ENCODE measurements at regions not wholly inside any gene's neighbourhood (a gene's known extent, or its start where the extent isn't known, plus 50 kb on each side); places are given as distances from the start of the nearest gene placed in this dataset.

DNA sequence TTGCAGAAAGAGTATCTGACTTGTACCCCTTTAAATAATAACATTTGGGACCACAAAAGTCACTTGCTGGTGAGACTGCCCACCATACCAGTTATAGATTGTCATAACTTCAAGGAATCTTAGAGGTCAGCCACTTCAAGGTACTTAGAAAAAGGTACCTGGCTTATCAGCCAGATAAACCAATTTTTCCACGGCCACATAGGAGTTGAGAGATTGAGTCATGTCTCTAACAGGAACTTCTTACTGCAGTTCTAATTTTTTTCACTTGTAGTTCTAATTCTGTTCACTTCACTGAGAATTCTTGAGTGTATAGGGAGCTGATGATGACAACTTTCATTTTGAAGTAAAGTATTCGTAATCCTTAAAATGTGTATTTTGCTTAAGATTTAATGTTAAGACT lies 317.1 kb upstream of the CBLB start:
- Histone ChIP-seq H2AFZ (ENCODE audit: insufficient read depth, low read length, poor library complexity) (no peak overlapping the region), H3K36me3 (ENCODE audit: control insufficient read depth in 1 of 2, insufficient read depth in 2 of 2, low read length in 2 of 2) (no peaks in the 10 kb centered on the region), H3K9ac (ENCODE audit: low read length) (no peak overlapping the region), H3K4ac (ENCODE audit: low read depth, low read length) (no peak overlapping the region), H3K27ac (ENCODE audit: low read depth, low read length) (no peak overlapping the region), H2BK120ac (ENCODE audit: insufficient read depth, low read length, poor library complexity) (no peak overlapping the region), H3K79me1 (ENCODE audit: low read length) (no peaks in the 10 kb centered on the region), H4K8ac (ENCODE audit: low read depth, low read length) (no peak overlapping the region), H4K91ac (ENCODE audit: low read depth, low read length) (no peak overlapping the region), H2BK5ac (ENCODE audit: low read depth, low read length, poor library complexity) (no peak overlapping the region), H2AK5ac (ENCODE audit: low read length) (no peak overlapping the region), H3K18ac (ENCODE audit: low read length) (no peak overlapping the region), H2BK12ac (ENCODE audit: low read length) (no peak overlapping the region), H3K4me3 (ENCODE audit: low read depth, low read length) (no peak overlapping the region), H3K4me1 (ENCODE audit: control insufficient read depth in 1 of 2, insufficient read depth in 2 of 2, low read length in 2 of 2) (no peaks in the 10 kb centered on the region), H4K12ac (ENCODE audit: low read depth, low read length) (no peak overlapping the region), H3K9me3 (ENCODE audit: insufficient read depth, low read depth, low read length) (no peaks in the 10 kb centered on the region), H3K23ac (ENCODE audit: low read length) (no peak overlapping the region), H3K79me2 (ENCODE audit: control insufficient read depth, insufficient read depth, low read length, poor library complexity) (no peaks in the 10 kb centered on the region), H3K27me3 (ENCODE audit: insufficient read depth, low read length) (no peaks in the 10 kb centered on the region), H3K14ac (ENCODE audit: low read length) (no peak overlapping the region), H3K4me2 (ENCODE audit: low read length) (no peak overlapping the region)
- no CpG with 5 or more reads among the region's 2 CpGs for WGBS (ENCODE audit: extremely low coverage, insufficient coverage, insufficient read length)
- DNase-seq, result no peak

- H3K4me3 ChIP-seq (ENCODE audit: low read depth, low read length), result no peak overlapping the region
- H3K79me1 ChIP-seq (ENCODE audit: low read length), result no peaks in the 10 kb centered on the region
- H4K91ac ChIP-seq (ENCODE audit: low read depth, low read length), result no peak overlapping the region
- H2AK5ac ChIP-seq (ENCODE audit: low read length), result no peak overlapping the region
- H2BK120ac ChIP-seq (ENCODE audit: insufficient read depth, low read length, poor library complexity), result no peak overlapping the region
- H4K12ac ChIP-seq (ENCODE audit: low read depth, low read length), result no peak overlapping the region
- no peaks in the 10 kb centered on the region for H3K9me3 ChIP-seq (ENCODE audit: insufficient read depth, low read depth, low read length)
- DNase-seq, result no peak
- H3K4me1 ChIP-seq (ENCODE audit: control insufficient read depth in 1 of 2, insufficient read depth in 2 of 2, low read length in 2 of 2), result peaks cover 0 to 4% of the 10 kb centered on the region in 2 experiments
- H3K23ac ChIP-seq (ENCODE audit: low read length), result no peak overlapping the region
- WGBS (ENCODE audit: extremely low coverage, insufficient coverage, insufficient read length), result no CpG with 5 or more reads among the region's 2 CpGs
- no peak overlapping the region for H4K8ac ChIP-seq (ENCODE audit: low read depth, low read length)
- no peaks in the 10 kb centered on the region for H3K36me3 ChIP-seq (ENCODE audit: control insufficient read depth in 1 of 2, insufficient read depth in 2 of 2, low read length in 2 of 2)
- H3K9ac ChIP-seq (ENCODE audit: low read length), result no peak overlapping the region
- no peak overlapping the region for H2BK5ac ChIP-seq (ENCODE audit: low read depth, low read length, poor library complexity)
- no peak overlapping the region for H3K18ac ChIP-seq (ENCODE audit: low read length)
- no peaks in the 10 kb centered on the region for H3K27me3 ChIP-seq (ENCODE audit: insufficient read depth, low read length)
- H2BK12ac ChIP-seq (ENCODE audit: low read length), result no peak overlapping the region
- no peak overlapping the region for H2AFZ ChIP-seq (ENCODE audit: insufficient read depth, low read length, poor library complexity)
- no peak overlapping the region for H3K27ac ChIP-seq (ENCODE audit: low read depth, low read length)
- H3K14ac ChIP-seq (ENCODE audit: low read length), result no peak overlapping the region
- no peaks in the 10 kb centered on the region for H3K79me2 ChIP-seq (ENCODE audit: control insufficient read depth, insufficient read depth, low read length, poor library complexity)
- no peak overlapping the region for H3K4me2 ChIP-seq (ENCODE audit: low read length)
- no peak overlapping the region for H3K4ac ChIP-seq (ENCODE audit: low read depth, low read length)
Measured at GRCh38 chr3:106190296-106190695, 321.5 kb upstream of the CBLB start.

DNA sequence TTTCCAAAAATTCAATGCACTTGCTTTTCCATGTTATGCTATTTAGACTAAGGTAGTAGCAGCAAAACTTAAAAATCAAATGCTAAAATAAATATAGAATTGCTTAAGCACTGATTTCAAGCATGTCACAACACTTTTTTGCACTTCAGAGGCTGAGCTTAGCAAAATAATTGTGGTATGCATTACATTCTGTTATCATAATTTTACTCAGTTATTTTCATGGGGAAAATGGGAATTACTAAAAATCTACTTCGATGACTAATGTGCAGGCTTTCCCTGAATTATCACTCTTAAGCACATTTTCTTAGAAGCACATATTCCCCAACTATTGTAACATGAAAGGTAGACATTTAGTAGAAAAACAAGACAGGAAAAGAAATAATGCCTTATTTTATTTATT lies 322.4 kb upstream of the CBLB start:
- no peak overlapping the region for H2AFZ ChIP-seq (ENCODE audit: insufficient read depth, low read length, poor library complexity)

GRCh38 chr3:106191913-106192312 lies 323.1 kb upstream of the CBLB start:
- H3K4ac ChIP-seq (ENCODE audit: low read depth, low read length), result no peak overlapping the region
- no peak overlapping the region for H4K91ac ChIP-seq (ENCODE audit: low read depth, low read length)
- no peak overlapping the region for H4K12ac ChIP-seq (ENCODE audit: low read depth, low read length)
- no peak overlapping the region for H2BK5ac ChIP-seq (ENCODE audit: low read depth, low read length, poor library complexity)
- H3K4me2 ChIP-seq (ENCODE audit: low read length), result no peak overlapping the region
- no peak overlapping the region for H2BK12ac ChIP-seq (ENCODE audit: low read length)
- H3K27me3 ChIP-seq (ENCODE audit: insufficient read depth, low read length), result no peaks in the 10 kb centered on the region
- H3K14ac ChIP-seq (ENCODE audit: low read length), result no peak overlapping the region
- H3K18ac ChIP-seq (ENCODE audit: low read length), result no peak overlapping the region
- no peak overlapping the region for H3K27ac ChIP-seq (ENCODE audit: low read depth, low read length)
- no peak overlapping the region for H3K9ac ChIP-seq (ENCODE audit: low read length)
- H3K9me3 ChIP-seq (ENCODE audit: insufficient read depth, low read depth, low read length), result no peaks in the 10 kb centered on the region
- H3K23ac ChIP-seq (ENCODE audit: low read length), result no peak overlapping the region
- H3K36me3 ChIP-seq (ENCODE audit: control insufficient read depth in 1 of 2, insufficient read depth in 2 of 2, low read length in 2 of 2), result no peaks in the 10 kb centered on the region
- H2AK5ac ChIP-seq (ENCODE audit: low read length), result no peak overlapping the region
- H3K79me1 ChIP-seq (ENCODE audit: low read length), result no peaks in the 10 kb centered on the region
- H2AFZ ChIP-seq (ENCODE audit: insufficient read depth, low read length, poor library complexity), result no peak overlapping the region
- no peak overlapping the region for H4K8ac ChIP-seq (ENCODE audit: low read depth, low read length)
- H3K4me3 ChIP-seq (ENCODE audit: low read depth, low read length), result no peak overlapping the region
- WGBS (ENCODE audit: extremely low coverage, insufficient coverage, insufficient read length), result no CpG with 5 or more reads among the region's 3 CpGs
- no peak for DNase-seq
- no peaks in the 10 kb centered on the region for H3K79me2 ChIP-seq (ENCODE audit: control insufficient read depth, insufficient read depth, low read length, poor library complexity)
- H2BK120ac ChIP-seq (ENCODE audit: insufficient read depth, low read length, poor library complexity), result no peak overlapping the region
- peaks cover 0 to 4% of the 10 kb centered on the region in 2 experiments for H3K4me1 ChIP-seq (ENCODE audit: control insufficient read depth in 1 of 2, insufficient read depth in 2 of 2, low read length in 2 of 2)

More for the DNA sequence above, 322.4 kb upstream of the CBLB start:
- Histone ChIP-seq H3K18ac (ENCODE audit: low read length) (no peak overlapping the region), H3K4me3 (ENCODE audit: low read depth, low read length) (no peak overlapping the region), H3K27ac (ENCODE audit: low read depth, low read length) (no peak overlapping the region), H4K12ac (ENCODE audit: low read depth, low read length) (no peak overlapping the region), H2AK5ac (ENCODE audit: low read length) (no peak overlapping the region), H3K14ac (ENCODE audit: low read length) (no peak overlapping the region), H2BK12ac (ENCODE audit: low read length) (no peak overlapping the region), H4K8ac (ENCODE audit: low read depth, low read length) (no peak overlapping the region), H2BK5ac (ENCODE audit: low read depth, low read length, poor library complexity) (no peak overlapping the region), H4K91ac (ENCODE audit: low read depth, low read length) (no peak overlapping the region), H3K79me1 (ENCODE audit: low read length) (no peaks in the 10 kb centered on the region), H3K23ac (ENCODE audit: low read length) (no peak overlapping the region), H3K36me3 (ENCODE audit: control insufficient read depth in 1 of 2, insufficient read depth in 2 of 2, low read length in 2 of 2) (no peaks in the 10 kb centered on the region), H2BK120ac (ENCODE audit: insufficient read depth, low read length, poor library complexity) (no peak overlapping the region), H3K9me3 (ENCODE audit: insufficient read depth, low read depth, low read length) (no peaks in the 10 kb centered on the region), H3K9ac (ENCODE audit: low read length) (no peak overlapping the region), H3K4me2 (ENCODE audit: low read length) (no peak overlapping the region), H3K4ac (ENCODE audit: low read depth, low read length) (no peak overlapping the region), H3K27me3 (ENCODE audit: insufficient read depth, low read length) (no peaks in the 10 kb centered on the region), H3K79me2 (ENCODE audit: control insufficient read depth, insufficient read depth, low read length, poor library complexity) (no peaks in the 10 kb centered on the region), H3K4me1 (ENCODE audit: control insufficient read depth in 1 of 2, insufficient read depth in 2 of 2, low read length in 2 of 2) (peaks cover 0 to 4% of the 10 kb centered on the region in 2 experiments)
- DNase-seq, result no peak
- WGBS (ENCODE audit: extremely low coverage, insufficient coverage, insufficient read length), result no CpG with 5 or more reads among the region's 1 CpG

Data from trophoblast cell (in vitro differentiated cells and primary cell).